Endothelial cell of umbilical vein (primary cell): ENCODE measurements at regions not wholly inside any gene's neighbourhood (a gene's known extent, or its start where the extent isn't known, plus 50 kb on each side); places are given as distances from the start of the nearest gene placed in this dataset.

Experiments used
- BruUV-seq: library from RNA; stranded (reverse); fragments of 400-500 nt; replicated peaks from 2 replicates; lab custom pipeline; 2021; lab: Mats Ljungman, UMichigan
- CTCF ChIA-PET: fragments of 300-600, 350-600 bp; sonication (Branson Sonifier 250); formaldehyde crosslinking; loops from one replicate; lab custom pipeline; 2021; ENCODE audit warnings: antibody characterized with exemption, inconsistent platforms; lab: Charles Lee
- POLR2A ChIA-PET: fragments of 300-600, 350-600 bp; sonication (Branson Sonifier 250); formaldehyde crosslinking; loops from one replicate; lab custom pipeline; 2021; ENCODE audit warnings: antibody characterized with exemption, inconsistent platforms; lab: Charles Lee
- DNase-seq: peaks from one replicate; pipeline ENCODE4 v3.0.0-alpha.2; 2011; ENCODE audit warnings: low read depth, low spot score
- FAIRE-seq: peaks from 2 replicates; lab custom pipeline; 2011; peaks lifted over from hg19 to GRCh38; lab: Jason Lieb, UNC
- H2AFZ ChIP-seq: 2 replicates; pipeline ENCODE4 v1.6.0; 2012; ENCODE audit warnings: low read depth, low read length, control low read depth, inconsistent platforms
- H3K27ac ChIP-seq: 2 replicates; pipeline ENCODE4 v1.5.1; 2011; ENCODE audit warnings: low read depth, mild to moderate bottlenecking, control low read depth, low read length, moderate library complexity; ENCODE audit not compliant: insufficient read depth
- H3K27me3 ChIP-seq, 2 experiments: 2 replicates each; pipeline versions ENCODE4 v1.6.0 to v1.6.1; 2011; ENCODE audit warnings: low read length in 2 of 2, mixed read lengths in 1 of 2; ENCODE audit not compliant: control insufficient read depth in 2 of 2, insufficient read depth in 2 of 2
- H3K36me3 ChIP-seq, 2 experiments: 2 replicates in 1 of 2; 3 replicates in 1 of 2; pipeline ENCODE4 v1.5.1; 2011; ENCODE audit warnings: low read length in 2 of 2, mild to moderate bottlenecking in 1 of 2, moderate library complexity in 1 of 2; ENCODE audit not compliant: control insufficient read depth in 2 of 2, insufficient read depth in 2 of 2; ENCODE audit errors: extremely low read depth in 1 of 2
- H3K4me1 ChIP-seq: 3 replicates; pipeline ENCODE4 v1.5.1; 2011; ENCODE audit warnings: mild to moderate bottlenecking, low read length; ENCODE audit not compliant: control insufficient read depth, insufficient read depth; ENCODE audit errors: extremely low read depth
- H3K4me2 ChIP-seq: 2 replicates; pipeline ENCODE4 v1.6.1; 2011; ENCODE audit warnings: low read length, control low read depth, mixed read lengths; ENCODE audit not compliant: insufficient read depth
- H3K4me3 ChIP-seq, 3 experiments: fragments of 200-600 bp in 1 of 3; sonication (generic), shearing (Covaris generic) in 1 of 3; replicated peaks in 1 of 3; 2 replicates each; pipeline ENCODE4 v1.5.1; 2011 to 2016; ENCODE audit warnings: control low read depth in 3 of 3, low read length in 3 of 3, mild to moderate bottlenecking in 2 of 3, inconsistent platforms in 1 of 3, low read depth in 1 of 3, moderate library complexity in 1 of 3; ENCODE audit not compliant: insufficient read depth in 1 of 3
- H3K79me2 ChIP-seq: 2 replicates; pipeline ENCODE4 v1.6.0; 2012; ENCODE audit warnings: low read length, inconsistent platforms; ENCODE audit not compliant: control insufficient read depth, insufficient read depth
- H3K9ac ChIP-seq: replicated peaks from 2 replicates; pipeline ENCODE3; 2011; ENCODE audit warnings: low read length, control low read depth; ENCODE audit not compliant: insufficient read depth; ENCODE audit errors: extremely low read depth
- H3K9me1 ChIP-seq: replicated peaks from 3 replicates; pipeline ENCODE4 v1.6.0; 2011; ENCODE audit warnings: mild to moderate bottlenecking, low read length; ENCODE audit not compliant: control insufficient read depth, insufficient read depth; ENCODE audit errors: extremely low read depth
- H3K9me3 ChIP-seq: replicated peaks from 2 replicates; pipeline ENCODE4 v1.5.1; 2012; ENCODE audit warnings: low read length, inconsistent platforms; ENCODE audit not compliant: control insufficient read depth, insufficient read depth
- H4K20me1 ChIP-seq: replicated peaks from 2 replicates; pipeline ENCODE3; 2011; ENCODE audit warnings: mild to moderate bottlenecking, low read length; ENCODE audit not compliant: control insufficient read depth, insufficient read depth; ENCODE audit errors: extremely low read depth
- CTCF ChIP-seq, 2 donors: IDR thresholded peaks; 1 replicate in 1 of 2; 2 replicates in 1 of 2; pipeline ENCODE4 v1.5.1; 2011; ENCODE audit warnings: low read length in 2 of 2, mild to moderate bottlenecking in 2 of 2, moderate library complexity in 2 of 2, control low read depth in 1 of 2, inconsistent platforms in 1 of 2, low read depth in 1 of 2; ENCODE audit not compliant: insufficient read depth in 1 of 2; ENCODE audit errors: extremely low read depth in 1 of 2
- FOS ChIP-seq: IDR thresholded peaks from 2 replicates; pipeline ENCODE4 v1.6.1; 2011; ENCODE audit warnings: mild to moderate bottlenecking, low read length, moderate library complexity, borderline replicate concordance; ENCODE audit not compliant: insufficient read depth
- GATA2 ChIP-seq: IDR thresholded peaks from 2 replicates; pipeline ENCODE4 v1.7.0; 2011; ENCODE audit warnings: low read depth, mild to moderate bottlenecking, moderate library complexity, mixed read lengths, low read length; ENCODE audit not compliant: insufficient read length, insufficient read depth
- JUN ChIP-seq: IDR thresholded peaks from 2 replicates; pipeline ENCODE4 v1.6.1; 2011; ENCODE audit warnings: borderline replicate concordance, low read depth; ENCODE audit not compliant: insufficient read length, insufficient read depth
- MAX ChIP-seq: IDR thresholded peaks from 2 replicates; pipeline ENCODE4 v1.6.1; 2011; ENCODE audit not compliant: insufficient read depth, insufficient read length
- MYC ChIP-seq: IDR thresholded peaks from one replicate; pipeline ENCODE4 v1.6.1; 2011; ENCODE audit warnings: mild to moderate bottlenecking, low read depth, low read length
- POLR2A ChIP-seq: IDR thresholded peaks from 2 replicates; pipeline ENCODE4 v1.6.1; 2012; ENCODE audit warnings: low read depth, mild to moderate bottlenecking, control low read depth, low read length
- dilution Hi-C: fragments of 300-500 bp; cut with MboI; formaldehyde crosslinking; loops from one replicate; pipeline ENCODE4 v1.15.0; 2019; ENCODE audit warnings: low sequenced_read_pairs; ENCODE audit not compliant: extremely low pct_ligation_motif_present
- intact Hi-C: fragments of 100-400 bp; cut with micrococcal nuclease; formaldehyde crosslinking; loops from one replicate; pipeline ENCODE4 v1.10.0; 2022

GRCh38 chr1:24250791-24251190 is 63.7 kb upstream of the IFNLR1 start:
- H3K27ac ChIP-seq = no peak overlapping the region
- H3K9me1 ChIP-seq = no peaks in the 10 kb centered on the region
- no TSS peak for BruUV-seq
- H3K9ac ChIP-seq = no peak overlapping the region
- POLR2A ChIA-PET = no interaction called here
- DNase-seq (no peak), FAIRE-seq (no peak)
- no peaks in the 10 kb centered on the region for H3K4me1 ChIP-seq
- peaks cover 0 to 2% of the 10 kb centered on the region in 2 experiments for H3K27me3 ChIP-seq
- no peaks in the 10 kb centered on the region for H3K79me2 ChIP-seq
- dilution Hi-C loops (no loop called here), intact Hi-C loops (no loop called here)
- no peaks in the 10 kb centered on the region for H4K20me1 ChIP-seq
- no peaks in the 10 kb centered on the region for H3K36me3 ChIP-seq
- H3K9me3 ChIP-seq = no peaks in the 10 kb centered on the region
- H2AFZ ChIP-seq = no peak overlapping the region
- no peak overlapping the region for H3K4me2 ChIP-seq
- H3K4me3 ChIP-seq = no peak overlapping the region
- CTCF ChIA-PET = no interaction called here
- TF ChIP-seq JUN (no peak), FOS (no peak), GATA2 (no peak), POLR2A (no peak), CTCF (IDR thresholded peaks at IDR 0.05; ENCODE audit: extremely low read depth in 1 of 2, insufficient read depth in 1 of 2, low read depth in 1 of 2, low read length in 2 of 2) (no peak)

- H3K27ac ChIP-seq = no peak overlapping the region
- dilution Hi-C loops (no loop called here), intact Hi-C loops (no loop called here)
- H3K27me3 ChIP-seq = peaks cover 0 to 2% of the 10 kb centered on the region in 2 experiments
- no peaks in the 10 kb centered on the region for H4K20me1 ChIP-seq
- no peaks in the 10 kb centered on the region for H3K79me2 ChIP-seq
- BruUV-seq = no TSS peak
- ChIA-PET POLR2A (no interaction called here), CTCF (no interaction called here)
- no peak overlapping the region for H3K9ac ChIP-seq
- H3K36me3 ChIP-seq = no peaks in the 10 kb centered on the region
- H2AFZ ChIP-seq = no peak overlapping the region
- H3K4me2 ChIP-seq = no peak overlapping the region
- no peak for FAIRE-seq
- TF ChIP-seq MAX (no peak), MYC (no peak), FOS (no peak), GATA2 (no peak)
- no peaks in the 10 kb centered on the region for H3K9me1 ChIP-seq
- no peak overlapping the region for H3K4me3 ChIP-seq
- no peak for DNase-seq
- no peaks in the 10 kb centered on the region for H3K4me1 ChIP-seq
- no peaks in the 10 kb centered on the region for H3K9me3 ChIP-seq
Measured at GRCh38 chr1:24250224-24250623, 63.1 kb upstream of the IFNLR1 start.
